ENCODE measurements at regions not wholly inside any gene's neighbourhood (a gene's known extent, or its start where the extent isn't known, plus 50 kb on each side); places are given as distances from the start of the nearest gene placed in this dataset.

DNA sequence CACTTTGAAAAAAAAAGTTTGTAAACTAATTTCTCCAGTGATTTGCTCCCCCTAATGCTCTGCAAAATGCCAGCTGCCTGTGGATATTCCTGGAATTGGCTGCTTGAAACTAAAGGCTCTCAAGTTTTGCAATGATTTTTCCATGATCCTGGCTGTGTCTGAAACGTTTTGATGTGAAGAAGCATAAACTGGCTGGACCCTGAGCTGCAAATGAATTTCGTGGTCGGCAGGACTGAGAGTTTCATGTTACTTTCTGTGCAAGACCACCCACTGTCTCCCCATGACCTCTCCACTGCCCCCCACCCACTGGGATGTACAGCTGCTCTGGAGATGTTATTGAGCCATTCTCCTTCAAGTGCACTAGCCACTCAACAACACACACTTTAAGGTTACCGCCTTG, 171.3 kb upstream of the SSTR4 start:
- TF ChIP-seq POLR2A (IDR thresholded peaks at IDR 0.05; ENCODE audit: low read depth, low read length) (no peak), POLR2AphosphoS5 (IDR thresholded peaks at IDR 0.05; ENCODE audit: low read depth, low read length) (no peak)

Data from GM12892 (cell line).